GM19023 (cell line): ENCODE measurements at regions not wholly inside any gene's neighbourhood (a gene's known extent, or its start where the extent isn't known, plus 50 kb on each side); places are given as distances from the start of the nearest gene placed in this dataset.
"Not testable (repeated sequence)": the region's sequence is repeated elsewhere in the genome, so short reads cannot be mapped to it uniquely, and the experiment has no call there.

ENCODE experiments used
- ATAC-seq: cut with Tn5 transposase; IDR thresholded peaks from one replicate; pipeline ENCODE4 v1.9.1; 2021; ENCODE audit warnings: mild to moderate bottlenecking, moderate library complexity; ENCODE audit not compliant: unreplicated experiment

DNA sequence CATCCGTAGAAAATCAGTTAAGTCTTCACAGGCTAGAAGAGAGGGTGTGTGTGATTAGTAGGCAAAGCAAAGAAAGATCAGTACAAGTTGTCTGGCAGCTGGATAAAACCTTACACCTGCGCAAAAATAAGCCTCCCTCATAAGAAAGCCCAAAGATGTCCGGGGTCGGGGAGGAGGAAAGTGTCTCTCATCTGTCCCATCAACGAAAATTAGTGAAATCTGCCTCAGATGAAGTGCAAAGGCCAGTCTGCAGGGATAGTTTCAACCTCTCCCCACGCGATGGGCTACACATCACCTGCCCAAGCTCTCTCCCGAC is 333.9 kb downstream of the SRGAP2C start:
- ATAC-seq, result no peak

DNA sequence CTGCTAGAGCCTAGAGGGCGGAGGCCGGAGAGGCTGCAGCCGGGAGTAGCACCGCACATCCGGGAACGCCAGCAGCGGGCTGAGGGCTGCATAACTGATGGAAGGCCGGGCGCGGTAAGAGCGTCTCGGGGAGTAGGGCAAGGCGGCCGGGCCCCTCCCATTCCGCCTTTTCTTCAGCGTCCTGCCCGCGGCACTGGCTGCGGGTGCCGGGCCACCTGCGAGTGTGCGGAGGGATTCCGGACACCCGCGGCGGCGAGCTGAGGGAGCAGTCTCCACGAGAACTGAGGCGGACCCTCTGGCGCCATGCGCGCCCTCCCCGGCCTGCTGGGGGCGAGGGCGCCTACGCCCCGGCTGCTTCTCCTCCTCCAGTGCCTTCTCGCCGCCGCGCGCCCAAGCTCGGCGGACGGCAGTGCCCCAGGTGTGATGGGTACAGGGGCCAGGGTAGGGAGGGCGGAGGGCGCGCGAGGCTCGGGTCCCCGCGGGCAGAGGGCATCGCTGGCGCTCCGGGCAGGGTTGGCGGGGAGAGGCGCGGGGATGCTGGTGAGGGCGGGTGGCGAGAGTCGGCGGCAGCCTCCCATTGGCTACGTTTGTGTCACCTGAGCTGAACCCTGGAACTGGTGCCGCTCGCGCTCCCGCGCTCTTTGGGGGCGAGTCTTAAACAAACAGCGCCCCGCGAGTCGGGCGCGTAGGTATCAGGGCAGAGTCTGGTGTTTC is 334.4 kb downstream of the SRGAP2C start:
- no peak for ATAC-seq

DNA sequence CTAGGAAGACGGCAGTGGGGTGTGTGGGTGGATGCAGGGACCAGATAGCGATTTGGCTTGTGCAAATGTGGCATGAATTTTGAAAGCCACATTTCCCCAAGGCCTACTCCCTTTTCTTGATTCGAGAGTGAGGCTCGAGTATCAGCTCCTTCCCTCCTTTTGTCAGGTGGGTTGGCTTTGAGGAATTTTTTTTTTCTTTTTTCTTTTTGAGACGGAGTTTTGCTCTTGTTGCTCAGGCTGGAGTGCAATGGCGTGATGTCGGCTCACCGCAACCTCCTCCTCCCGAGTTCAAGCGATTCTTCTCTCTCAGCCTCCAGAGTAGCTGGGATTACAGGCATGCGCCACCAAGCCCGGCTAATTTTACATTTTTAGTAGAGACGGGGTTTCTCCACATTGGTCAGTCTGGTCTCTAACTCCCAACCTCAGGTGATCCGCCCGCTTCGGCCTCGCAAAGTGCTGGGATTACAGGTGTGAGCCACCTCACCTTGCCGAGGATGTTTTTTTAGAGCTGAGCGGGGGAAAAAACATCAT is 335.0 kb downstream of the SRGAP2C start:
- ATAC-seq, result not testable (repeated sequence)

DNA sequence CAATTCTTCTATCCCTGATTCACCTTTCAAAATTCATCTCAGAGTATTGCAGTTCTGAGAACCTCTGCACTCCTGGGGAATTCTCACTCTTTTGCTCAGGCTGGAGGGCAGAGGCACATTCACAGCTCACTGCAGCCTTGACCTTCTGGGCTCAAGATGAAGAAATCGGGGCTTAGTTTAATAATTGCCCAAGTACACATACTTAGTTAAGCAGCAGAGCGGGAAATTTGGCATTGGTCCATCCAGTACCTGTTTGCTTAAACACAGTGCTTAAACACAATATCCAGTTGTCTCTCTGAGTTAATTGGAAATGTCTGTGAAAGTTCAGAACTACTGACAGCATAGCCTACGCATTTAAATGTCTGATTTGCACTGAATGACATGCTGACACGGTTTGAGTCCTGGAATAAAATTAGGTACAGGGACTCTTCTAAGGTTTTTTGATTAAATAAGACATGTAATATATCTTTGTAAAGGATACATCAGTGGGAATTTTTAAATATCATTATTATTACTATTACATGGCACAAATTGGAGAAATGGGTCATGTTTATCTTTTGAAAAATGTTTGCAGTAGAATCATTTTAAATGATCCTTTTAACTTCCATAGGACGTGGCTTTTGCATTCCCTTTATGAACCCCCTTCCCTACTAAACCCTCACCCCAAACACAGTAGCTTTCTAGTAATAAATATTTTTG is 337.4 kb downstream of the SRGAP2C start:
- no peak for ATAC-seq

DNA sequence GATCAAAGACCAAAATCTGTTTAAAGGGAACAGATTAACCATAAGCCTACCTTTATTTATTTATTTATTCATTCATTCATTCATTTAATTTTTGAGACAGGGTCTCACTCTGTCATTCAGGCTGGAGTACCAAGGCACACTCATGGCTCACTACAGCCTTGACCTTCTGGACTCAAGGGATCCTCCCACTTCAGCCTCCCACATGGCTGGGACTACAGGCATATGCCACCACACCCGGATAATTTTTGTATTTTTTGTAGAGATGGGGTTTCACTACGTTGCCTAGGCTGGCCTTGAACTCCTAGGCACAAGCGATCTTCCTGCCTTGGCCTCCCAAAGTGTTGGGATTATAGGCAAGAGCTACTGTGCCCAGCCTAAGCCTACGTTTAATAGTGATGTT is 338.3 kb downstream of the SRGAP2C start:
- not testable (repeated sequence) for ATAC-seq

DNA sequence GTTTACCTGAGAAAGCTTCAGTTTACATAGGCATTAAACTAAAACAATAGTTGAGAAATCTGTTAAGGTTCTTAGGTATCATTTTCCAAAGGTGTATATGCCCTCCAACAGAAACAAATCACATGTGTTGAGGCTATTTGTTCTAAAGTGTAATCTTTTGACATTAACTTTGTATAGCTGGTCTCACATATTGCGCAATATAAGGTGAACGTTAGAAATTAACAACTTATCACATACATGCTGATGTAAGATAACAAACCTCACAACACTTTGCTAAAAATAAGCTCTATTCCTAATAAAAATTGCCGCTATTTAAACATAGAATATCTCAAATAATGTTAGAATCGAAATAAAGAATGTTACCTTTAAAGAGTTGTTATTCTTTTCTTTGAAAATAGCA is 340.6 kb downstream of the SRGAP2C start:
- ATAC-seq, result no peak

DNA sequence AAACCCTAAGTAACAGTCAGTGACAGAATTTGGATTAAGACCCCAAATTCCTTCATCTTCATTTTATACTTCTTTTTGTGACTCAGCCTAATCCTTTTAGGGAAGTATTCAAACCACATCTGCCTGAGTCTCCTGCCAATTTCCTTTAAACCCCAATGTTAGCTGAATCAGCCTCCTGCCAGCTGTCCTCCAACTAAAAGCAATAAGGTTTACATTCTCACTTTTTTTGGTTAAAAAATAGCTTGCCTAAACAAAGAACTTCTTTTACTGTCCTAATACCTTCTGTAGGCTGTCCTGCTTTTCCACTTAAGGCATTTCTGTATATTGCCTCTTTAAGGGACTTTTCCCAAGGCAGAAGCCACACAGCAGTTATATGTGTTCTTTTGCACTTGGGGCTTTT is 344.2 kb downstream of the SRGAP2C start:
- not testable (repeated sequence) for ATAC-seq

DNA sequence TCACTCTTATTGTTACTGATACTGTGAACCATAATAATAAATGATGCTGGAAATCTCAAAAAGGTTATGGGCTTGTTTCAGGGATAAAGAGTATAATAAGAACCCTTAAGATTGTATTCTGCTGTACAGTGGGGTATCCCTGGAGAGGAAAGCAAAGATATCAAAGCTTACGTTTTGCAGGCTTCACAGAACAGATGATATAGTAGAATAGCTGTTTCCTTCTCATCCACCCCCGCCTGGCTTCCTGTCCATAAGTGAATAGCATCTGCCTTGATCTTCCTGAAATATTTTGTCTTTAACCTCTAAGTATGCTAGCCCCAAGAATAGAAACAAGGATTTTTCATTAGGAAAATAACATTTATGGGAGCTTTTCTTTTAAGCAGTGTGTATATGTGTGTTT is 345.3 kb downstream of the SRGAP2C start:
- not testable (repeated sequence) for ATAC-seq

DNA sequence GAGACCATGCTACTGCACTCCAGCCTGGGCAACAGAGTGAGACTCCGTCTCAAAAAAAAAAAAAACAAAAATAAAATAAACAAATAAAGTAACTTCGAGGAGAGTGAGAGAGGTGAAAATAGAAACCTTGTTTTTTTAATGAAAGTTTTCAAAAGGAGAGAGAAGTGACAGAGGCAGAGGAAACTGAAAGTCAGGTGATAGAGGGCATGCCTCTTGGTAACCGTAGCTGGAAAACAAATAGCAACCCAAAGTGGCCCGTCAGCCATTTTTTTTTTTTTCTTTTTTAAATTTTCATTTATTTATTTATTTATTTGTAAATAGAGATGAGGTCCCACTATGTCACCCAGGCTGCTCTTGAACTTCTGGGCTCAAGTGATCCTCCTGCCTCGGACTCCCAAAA is 347.0 kb downstream of the SRGAP2C start:
- ATAC-seq, result not testable (repeated sequence)

DNA sequence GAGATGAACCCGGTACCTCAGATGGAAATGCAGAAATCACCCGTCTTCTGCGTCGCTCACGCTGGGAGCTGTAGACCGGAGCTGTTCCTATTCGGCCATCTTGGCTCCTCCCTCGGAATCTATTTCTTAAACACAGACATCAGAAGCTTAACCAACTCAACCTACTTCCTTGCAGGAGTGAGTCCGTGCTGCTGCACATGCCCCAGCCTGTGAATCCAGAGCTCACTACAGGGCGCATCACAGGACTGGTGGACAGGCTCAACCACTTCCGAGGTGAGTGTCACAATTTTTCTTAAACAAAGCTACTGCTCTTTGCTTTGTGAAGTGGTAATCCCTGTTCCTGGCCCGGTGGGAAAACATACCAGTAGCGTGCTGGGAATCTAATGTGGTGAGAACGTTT is 353.4 kb downstream of the SRGAP2C start:
- not testable (repeated sequence) for ATAC-seq

DNA sequence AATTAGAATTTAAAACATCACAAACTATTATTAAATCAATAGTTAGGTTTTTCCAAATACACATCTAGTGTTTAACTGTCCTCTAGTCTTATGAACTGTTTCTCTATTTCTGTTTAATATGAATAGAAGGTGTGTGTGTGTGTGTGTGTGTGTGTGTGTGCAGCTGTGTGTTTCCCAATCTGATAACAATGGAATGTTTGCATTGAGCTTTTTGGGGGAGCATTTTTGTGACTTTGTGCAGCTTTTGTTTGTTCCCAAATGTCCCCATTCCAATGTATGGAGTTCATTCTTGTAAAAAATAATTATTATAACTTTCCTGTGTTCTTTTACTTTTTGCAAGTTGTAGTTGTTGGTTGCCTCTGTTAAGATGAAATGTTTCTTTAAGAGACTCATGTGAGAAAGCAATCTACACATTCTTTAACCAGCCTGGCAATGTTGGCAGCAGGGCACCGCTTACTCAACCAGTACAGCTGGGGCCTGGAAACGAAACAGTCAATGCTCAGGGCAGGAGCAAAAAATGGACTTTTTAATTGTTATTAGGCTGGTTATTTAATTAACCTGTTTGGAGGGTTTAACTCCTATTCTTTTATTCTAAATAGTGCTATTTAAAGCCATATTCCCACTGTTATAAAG is 354.3 kb downstream of the SRGAP2C start:
- ATAC-seq, result no peak

DNA sequence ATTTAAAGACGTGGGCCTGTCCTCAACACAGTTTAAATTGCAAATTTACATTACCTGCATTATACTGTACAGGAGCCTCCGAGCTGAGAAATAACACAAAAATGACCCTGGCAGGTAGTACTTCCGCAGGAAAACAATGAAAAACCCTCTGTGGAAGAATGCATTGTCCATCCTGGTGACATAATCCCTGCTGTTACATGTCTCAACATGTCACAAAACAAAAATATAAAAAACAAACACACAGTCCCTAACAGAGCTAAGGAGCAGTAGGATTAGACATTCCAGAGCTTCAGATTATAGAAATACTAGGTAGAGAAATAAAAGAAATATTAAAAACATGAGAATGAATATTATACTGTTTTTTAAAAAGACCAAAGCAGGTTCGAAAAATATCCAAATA is 359.2 kb downstream of the SRGAP2C start:
- ATAC-seq, result not testable (repeated sequence)

DNA sequence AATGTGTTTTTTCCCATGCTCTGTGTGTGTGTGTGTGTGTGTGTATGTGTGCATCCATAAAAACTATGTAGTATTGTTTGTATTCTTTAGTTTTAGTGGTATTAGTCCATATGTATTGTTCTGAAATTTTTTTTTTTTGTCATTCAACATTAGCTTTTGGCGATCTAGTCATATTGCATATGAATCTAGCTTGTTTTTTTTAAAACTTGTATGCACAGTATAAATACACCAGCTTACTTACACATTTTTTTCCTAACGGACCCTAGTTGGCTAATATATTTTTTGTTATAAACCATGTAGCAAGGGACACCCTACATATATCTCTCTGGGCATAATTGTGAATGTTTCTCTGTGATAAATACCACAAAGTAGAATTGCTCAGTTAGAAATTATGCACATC is 359.7 kb downstream of the SRGAP2C start:
- ATAC-seq, result no peak

DNA sequence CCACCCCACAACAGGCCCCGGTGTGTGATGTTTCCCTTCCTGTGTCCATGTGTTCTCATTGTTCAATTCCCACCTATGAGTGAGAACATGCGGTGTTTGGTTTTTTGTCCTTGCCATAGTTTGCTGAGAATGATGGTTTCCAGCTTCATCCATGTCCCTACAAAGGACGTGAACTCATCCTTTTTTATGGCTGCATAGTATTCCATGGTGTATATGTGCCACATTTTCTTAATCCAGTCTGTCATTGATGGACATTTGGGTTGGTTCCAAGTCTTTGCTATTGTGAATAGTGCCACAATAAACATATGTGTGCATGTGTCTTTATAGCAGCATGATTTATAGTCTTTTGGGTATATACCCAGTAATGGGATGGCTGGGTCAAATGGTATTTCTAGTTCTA is 361.1 kb downstream of the SRGAP2C start:
- ATAC-seq, result not testable (repeated sequence)

DNA sequence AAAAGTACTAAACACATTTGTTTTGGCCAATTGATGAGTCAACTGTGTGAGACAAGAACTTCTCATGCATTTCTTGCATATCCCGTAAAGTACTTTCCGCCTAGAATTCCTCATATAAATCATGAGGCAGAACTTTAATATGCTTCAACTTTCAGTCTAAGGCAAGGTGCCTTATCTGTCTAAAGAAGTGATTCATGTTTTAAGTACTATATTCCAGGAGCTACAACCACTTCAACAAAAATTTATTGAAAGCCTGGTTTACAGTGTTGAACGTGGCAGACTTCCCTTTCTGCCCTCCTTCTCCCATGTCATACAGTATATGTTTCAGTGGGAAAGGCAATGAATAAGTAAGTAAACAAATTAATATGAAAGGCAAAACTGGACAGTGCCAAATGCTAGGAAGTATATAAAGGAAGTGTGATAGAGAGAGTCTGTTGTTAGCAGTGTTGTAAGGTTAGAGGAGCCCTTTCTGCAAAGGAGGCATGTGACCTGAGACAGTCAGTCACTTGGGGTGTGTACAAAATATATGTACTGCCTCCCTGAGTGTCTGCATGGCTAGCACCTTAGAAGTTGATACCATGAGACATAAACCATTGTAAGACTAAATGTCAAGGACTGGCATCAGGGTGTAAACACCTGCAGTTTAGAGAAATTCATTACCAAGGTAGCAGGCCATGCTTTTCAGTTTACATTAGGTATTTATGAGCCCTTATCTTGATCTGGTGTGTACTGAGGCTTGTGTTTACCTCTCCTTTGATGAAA is 362.2 kb downstream of the SRGAP2C start:
- ATAC-seq, result no peak

DNA sequence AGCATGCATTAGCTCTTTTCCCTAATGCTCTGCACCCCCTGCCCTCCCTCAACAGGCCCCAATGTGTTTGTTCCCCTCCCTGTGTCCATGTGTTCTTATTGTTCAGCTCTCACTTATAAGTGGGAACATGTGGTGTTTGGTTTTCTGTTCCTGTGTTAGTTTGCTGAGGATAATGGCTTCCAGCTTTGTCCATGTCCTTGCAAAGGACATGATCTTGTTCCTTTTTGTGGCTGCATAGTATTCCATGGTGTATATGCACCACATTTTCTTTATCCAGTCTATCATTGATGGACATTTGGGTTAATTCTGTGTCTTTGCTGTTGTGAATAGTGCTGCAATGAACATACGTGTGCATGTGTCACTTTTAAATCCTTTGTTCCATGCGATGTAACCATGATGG is 363.0 kb downstream of the SRGAP2C start:
- not testable (repeated sequence) for ATAC-seq

DNA sequence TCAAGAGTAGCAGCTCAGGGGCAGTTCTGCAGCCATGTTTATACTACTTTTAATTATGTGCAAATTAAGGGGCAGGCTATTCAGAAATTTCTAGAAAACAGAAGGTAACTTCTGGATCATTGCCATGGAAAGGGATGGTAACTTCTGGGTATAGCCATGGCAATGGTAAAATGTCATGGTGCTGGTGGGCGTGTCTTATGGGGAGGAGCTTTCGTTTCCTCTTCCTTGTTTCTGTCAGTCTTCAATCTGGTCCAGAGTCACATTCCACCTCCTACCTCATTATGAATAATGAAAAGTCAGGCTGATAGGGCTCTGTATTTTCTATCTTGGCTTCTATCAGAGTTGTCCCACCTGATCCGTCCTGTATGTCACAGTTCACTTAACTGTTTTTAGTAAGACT is 366.0 kb downstream of the SRGAP2C start:
- not testable (repeated sequence) for ATAC-seq

DNA sequence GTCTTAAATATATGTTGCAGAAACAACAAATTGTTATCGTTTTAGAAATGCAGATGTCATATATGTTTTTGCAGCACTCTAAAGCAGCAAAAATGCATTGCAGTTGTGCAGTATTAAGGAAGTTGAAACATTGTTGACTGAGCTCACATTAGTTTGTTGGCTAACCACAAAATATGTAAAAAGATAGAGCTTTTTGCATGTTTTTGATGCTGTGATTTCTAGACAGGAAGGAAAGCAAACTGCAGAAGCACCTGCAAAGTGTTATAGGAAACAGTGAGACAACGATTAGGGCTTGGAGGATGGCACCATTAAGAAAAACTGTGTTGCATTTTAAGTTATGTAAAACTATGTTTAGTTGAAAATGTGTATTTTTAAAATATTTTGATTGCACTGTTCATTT is 366.7 kb downstream of the SRGAP2C start:
- ATAC-seq, result not testable (repeated sequence)

DNA sequence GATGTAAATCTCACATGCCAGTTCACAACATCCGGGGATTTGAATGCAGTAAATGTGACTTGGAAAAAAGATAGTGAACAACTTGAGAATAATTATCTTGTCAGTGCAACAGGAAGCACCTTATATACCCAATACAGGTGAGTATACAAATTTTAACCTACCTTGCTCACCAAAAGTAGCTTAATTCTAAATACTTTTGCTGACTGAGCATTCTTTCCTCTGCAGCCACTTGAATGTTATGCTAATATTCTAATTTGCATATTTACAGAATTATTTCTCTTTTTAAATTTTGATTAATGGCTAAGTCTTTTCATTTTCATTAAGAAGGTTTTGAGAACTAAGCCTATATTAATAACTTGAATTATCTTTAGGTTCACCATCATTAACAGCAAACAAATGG is 371.8 kb downstream of the SRGAP2C start:
- ATAC-seq, result not testable (repeated sequence)

DNA sequence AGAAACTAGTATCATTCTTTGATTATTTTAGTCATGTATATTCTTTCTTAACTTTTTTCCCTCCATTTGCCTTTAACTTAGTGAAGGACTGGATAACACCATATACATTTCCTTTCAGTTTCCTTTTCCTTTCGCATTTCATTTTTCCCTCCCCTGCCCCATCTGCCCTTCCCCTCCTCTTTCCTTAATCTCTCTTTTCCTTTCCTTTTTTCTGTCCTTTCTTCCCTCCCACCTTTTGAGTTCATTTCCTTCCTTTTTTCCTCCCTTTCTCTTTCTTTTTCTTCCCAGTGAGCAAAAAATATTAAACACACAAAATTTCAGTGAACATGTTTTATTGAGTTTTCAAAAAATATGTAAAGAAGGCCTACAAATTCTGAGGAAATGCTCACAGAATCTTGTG is 373.3 kb downstream of the SRGAP2C start:
- not testable (repeated sequence) for ATAC-seq

DNA sequence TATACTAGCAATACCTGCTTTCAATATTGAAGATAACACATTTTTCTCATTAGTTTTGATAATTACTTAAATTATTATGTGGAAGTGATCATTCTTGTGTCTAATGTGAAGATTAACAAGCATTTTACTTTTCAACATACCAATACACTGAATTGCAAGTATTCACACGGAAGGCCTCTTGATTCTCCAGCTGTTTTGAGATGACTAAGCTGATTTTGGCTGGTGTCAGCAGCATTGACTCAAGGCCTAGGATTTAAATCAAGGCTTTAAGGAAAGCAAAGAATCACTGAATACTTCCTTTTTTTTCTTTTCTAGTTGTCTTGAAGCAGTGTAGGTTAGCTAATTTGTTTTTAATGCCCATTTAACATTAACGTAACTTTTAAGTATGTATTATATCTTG is 373.7 kb downstream of the SRGAP2C start:
- ATAC-seq, result no peak
